Liver (tissue), 8 donors: ENCODE measurements at regions not wholly inside any gene's neighbourhood (a gene's known extent, or its start where the extent isn't known, plus 50 kb on each side); places are given as distances from the start of the nearest gene placed in this dataset.

Experiments
- DNase-seq: peaks from one replicate; pipeline ENCODE4 v3.0.0-alpha.2; 2017; ENCODE audit warnings: low spot score
- H3K27ac ChIP-seq, 2 donors: one replicate each; pipeline ENCODE4 v1.7.0; 2013; ENCODE audit warnings: inconsistent platforms in 2 of 2, low read length in 2 of 2, control low read depth in 1 of 2, low read depth in 1 of 2, mild to moderate bottlenecking in 1 of 2
- H3K27me3 ChIP-seq, 4 donors: one replicate each; pipeline versions ENCODE4 v1.6.1 to v1.7.0; 2013; ENCODE audit warnings: low read length in 3 of 4, inconsistent platforms in 1 of 4, mild to moderate bottlenecking in 1 of 4, moderate library complexity in 1 of 4; ENCODE audit not compliant: control insufficient read depth in 4 of 4, insufficient read depth in 4 of 4
- H3K36me3 ChIP-seq, 4 donors: one replicate each; pipeline versions ENCODE4 v1.6.1 to v1.7.0; 2013; ENCODE audit warnings: low read length in 3 of 4, mild to moderate bottlenecking in 3 of 4, low read depth in 1 of 4, moderate library complexity in 1 of 4; ENCODE audit not compliant: control insufficient read depth in 4 of 4, insufficient read depth in 3 of 4
- H3K4me1 ChIP-seq, 4 donors: one replicate each; pipeline versions ENCODE4 v1.6.1 to v1.7.0; 2013; ENCODE audit warnings: low read length in 3 of 4, mild to moderate bottlenecking in 3 of 4, moderate library complexity in 1 of 4; ENCODE audit not compliant: control insufficient read depth in 4 of 4, insufficient read depth in 4 of 4
- H3K4me3 ChIP-seq, 3 donors: one replicate each; pipeline versions ENCODE4 v1.6.1 to v1.7.0; 2013; ENCODE audit warnings: low read length in 3 of 3, control low read depth in 1 of 3, low read depth in 1 of 3, mild to moderate bottlenecking in 1 of 3
- H3K9ac ChIP-seq, 2 donors: one replicate each; pipeline ENCODE4 v1.7.0; 2013; ENCODE audit warnings: low read length in 2 of 2, mild to moderate bottlenecking in 2 of 2, moderate library complexity in 2 of 2, control low read depth in 1 of 2, low read depth in 1 of 2
- H3K9me3 ChIP-seq, 4 donors: one replicate each; pipeline versions ENCODE4 v1.6.1 to v1.7.0; 2013; ENCODE audit warnings: low read length in 3 of 4; ENCODE audit not compliant: control insufficient read depth in 4 of 4
- ATF3 ChIP-seq: IDR thresholded peaks from 2 replicates; pipeline ENCODE4 v1.6.1; 2016; ENCODE audit warnings: antibody characterized with exemption
- CTCF ChIP-seq: fragments of 150-350 bp; IDR thresholded peaks from 2 replicates; pipeline ENCODE4 v1.5.1; 2017; ENCODE audit warnings: improper control_type of control experiment, low read depth, low read length; ENCODE audit not compliant: missing input control
- FOXA1 ChIP-seq: IDR thresholded peaks from 2 replicates; pipeline ENCODE4 v1.6.1; 2016; ENCODE audit warnings: antibody characterized with exemption
- FOXA2 ChIP-seq: IDR thresholded peaks from 2 replicates; pipeline ENCODE4 v1.6.1; 2016; ENCODE audit warnings: antibody characterized with exemption
- GABPA ChIP-seq, 2 donors: IDR thresholded peaks in 1 of 2; conservative IDR thresholded peaks in 1 of 2; 2 replicates each; pipeline ENCODE4 v1.6.1; 2016; ENCODE audit warnings: antibody characterized with exemption in 2 of 2, mild to moderate bottlenecking in 1 of 2, moderate library complexity in 1 of 2
- HNF4A ChIP-seq, 2 donors: conservative IDR thresholded peaks; 2 replicates each; pipeline ENCODE4 v1.6.1; 2016; ENCODE audit warnings: antibody characterized with exemption in 2 of 2, mild to moderate bottlenecking in 2 of 2
- HNF4G ChIP-seq: IDR thresholded peaks from 2 replicates; pipeline ENCODE4 v1.6.1; 2016; ENCODE audit warnings: antibody characterized with exemption
- JUND ChIP-seq, 2 donors: IDR thresholded peaks; 2 replicates each; pipeline ENCODE4 v1.6.1; 2016; ENCODE audit warnings: antibody characterized with exemption in 2 of 2
- MAX ChIP-seq: IDR thresholded peaks from 2 replicates; pipeline ENCODE4 v1.6.1; 2016; ENCODE audit warnings: antibody characterized with exemption
- NR2F2 ChIP-seq: IDR thresholded peaks from 2 replicates; pipeline ENCODE4 v1.6.1; 2016; ENCODE audit warnings: antibody characterized with exemption
- RAD21 ChIP-seq, 2 donors: IDR thresholded peaks; 2 replicates each; pipeline ENCODE4 v1.6.1; 2016; ENCODE audit warnings: antibody characterized with exemption in 2 of 2, mild to moderate bottlenecking in 2 of 2
- REST ChIP-seq: IDR thresholded peaks from 2 replicates; pipeline ENCODE4 v1.6.1; 2016; ENCODE audit warnings: antibody characterized with exemption, mild to moderate bottlenecking
- RXRA ChIP-seq, 2 donors: IDR thresholded peaks; 2 replicates each; pipeline ENCODE4 v1.6.1; 2017 to 2018; ENCODE audit warnings: antibody characterized with exemption in 2 of 2, mild to moderate bottlenecking in 1 of 2
- SP1 ChIP-seq: IDR thresholded peaks from 2 replicates; pipeline ENCODE4 v1.6.1; 2018; ENCODE audit warnings: antibody characterized with exemption, mild to moderate bottlenecking
- TAF1 ChIP-seq: conservative IDR thresholded peaks from 2 replicates; pipeline ENCODE4 v1.6.1; 2016; ENCODE audit warnings: antibody characterized with exemption, mild to moderate bottlenecking
- WGBS: extraction: QIAGEN DNeasy Blood & Tissue Kit; methylation state at CpG from one replicate; pipeline ENCODE4 v1.1.7; 2013; 5-methylcytosine and 5-hydroxymethylcytosine counted together
- TF ChIP-seq, protein P1 (sequence below): IDR thresholded peaks from 2 replicates; pipeline ENCODE4 v1.6.1; 2016; ENCODE audit warnings: antibody characterized with exemption
- donor health status: healthy.
- donor health status: healthy.
- donor health status: healthy.
- donor health status: healthy.
- donor health status: healthy.

- DNase-seq, result no peak
- Histone ChIP-seq H3K4me3 (no peak overlapping the region), H3K27me3 (no peaks in the 10 kb centered on the region), H3K36me3 (no peaks in the 10 kb centered on the region), H3K4me1 (no peaks in the 10 kb centered on the region), H3K9me3 (no peaks in the 10 kb centered on the region), H3K27ac (no peak overlapping the region), H3K9ac (no peak overlapping the region)
- WGBS, result 91% methylated on average over 1 of the region's 1 CpG
- TF ChIP-seq RXRA (IDR thresholded peaks at IDR 0.05) (no peak), RAD21 (IDR thresholded peaks at IDR 0.05) (no peak), HNF4A (conservative IDR thresholded peaks at IDR 0.05) (no peak), FOXA1 (no peak), CTCF (no peak), GABPA (IDR thresholded peaks at IDR 0.05 in 1 of 2, conservative IDR thresholded peaks at IDR 0.05 in 1 of 2) (no peak), MAX (no peak), FOXA2 (no peak), ATF3 (no peak), SP1 (no peak), HNF4G (no peak), JUND (IDR thresholded peaks at IDR 0.05) (no peak), REST (no peak)
- TF ChIP-seq, protein P1, sequence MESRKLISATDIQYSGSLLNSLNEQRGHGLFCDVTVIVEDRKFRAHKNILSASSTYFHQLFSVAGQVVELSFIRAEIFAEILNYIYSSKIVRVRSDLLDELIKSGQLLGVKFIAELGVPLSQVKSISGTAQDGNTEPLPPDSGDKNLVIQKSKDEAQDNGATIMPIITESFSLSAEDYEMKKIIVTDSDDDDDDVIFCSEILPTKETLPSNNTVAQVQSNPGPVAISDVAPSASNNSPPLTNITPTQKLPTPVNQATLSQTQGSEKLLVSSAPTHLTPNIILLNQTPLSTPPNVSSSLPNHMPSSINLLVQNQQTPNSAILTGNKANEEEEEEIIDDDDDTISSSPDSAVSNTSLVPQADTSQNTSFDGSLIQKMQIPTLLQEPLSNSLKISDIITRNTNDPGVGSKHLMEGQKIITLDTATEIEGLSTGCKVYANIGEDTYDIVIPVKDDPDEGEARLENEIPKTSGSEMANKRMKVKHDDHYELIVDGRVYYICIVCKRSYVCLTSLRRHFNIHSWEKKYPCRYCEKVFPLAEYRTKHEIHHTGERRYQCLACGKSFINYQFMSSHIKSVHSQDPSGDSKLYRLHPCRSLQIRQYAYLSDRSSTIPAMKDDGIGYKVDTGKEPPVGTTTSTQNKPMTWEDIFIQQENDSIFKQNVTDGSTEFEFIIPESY, result no peak
These were observed 261.9 kb upstream of the NR4A3 start for GRCh38 chr9:99559776-99560175.

GRCh38 chr9:99560561-99560960 is 261.1 kb upstream of the NR4A3 start:
- Histone ChIP-seq H3K4me3 (no peak overlapping the region), H3K36me3 (no peaks in the 10 kb centered on the region), H3K27ac (no peak overlapping the region), H3K4me1 (no peaks in the 10 kb centered on the region), H3K9me3 (no peaks in the 10 kb centered on the region), H3K27me3 (no peaks in the 10 kb centered on the region), H3K9ac (no peak overlapping the region)
- DNase-seq, result no peak
- TF ChIP-seq NR2F2 (no peak), TAF1 (no peak)
